ENCODE measurements at regions not wholly inside any gene's neighbourhood (a gene's known extent, or its start where the extent isn't known, plus 50 kb on each side); places are given as distances from the start of the nearest gene placed in this dataset.

GRCh38 chr14:86166541-86166940 lies 636.6 kb downstream of the FLRT2 start:
- TF ChIP-seq CTCF (conservative IDR thresholded peaks at IDR 0.05): no peak
- TF ChIP-seq ZFX (IDR thresholded peaks at IDR 0.05): no peak

Measured in C4-2B (cell line).